ENCODE measurements at regions not wholly inside any gene's neighbourhood (a gene's known extent, or its start where the extent isn't known, plus 50 kb on each side); places are given as distances from the start of the nearest gene placed in this dataset.

GRCh38 chr2:204317640-204318039 is 227.6 kb upstream of the PARD3B start:
- no peak for TF ChIP-seq CTCF (conservative IDR thresholded peaks at IDR 0.05 in 1 of 2, IDR thresholded peaks at IDR 0.05 in 1 of 2; ENCODE audit: low read depth in 1 of 2, low read length in 2 of 2)
- TF ChIP-seq EZH2 (IDR thresholded peaks at IDR 0.05; ENCODE audit: low read length, missing control alignments): no peak
